B cell (primary cell): ENCODE measurements at regions not wholly inside any gene's neighbourhood (a gene's known extent, or its start where the extent isn't known, plus 50 kb on each side); places are given as distances from the start of the nearest gene placed in this dataset.

Source experiments
- ATAC-seq: fragments of 200-7000 bp; cut with Tn5 transposase; one replicate; pipeline ENCODE4 v1.10.0; 2021; ENCODE audit warnings: low read depth, mild to moderate bottlenecking, moderate number of reproducible peaks, moderate library complexity
- CTCF ChIA-PET: fragments of 350-600 bp; sonication (Branson Sonifier 250); formaldehyde crosslinking; loops from one replicate; lab custom pipeline; 2021; ENCODE audit warnings: antibody characterized with exemption, inconsistent platforms; lab: Charles Lee
- POLR2A ChIA-PET: fragments of 350-600 bp; sonication (Branson Sonifier 250); formaldehyde crosslinking; loops from one replicate; lab custom pipeline; 2021; ENCODE audit warnings: antibody characterized with exemption; lab: Charles Lee
- DNase-seq: peaks from one replicate; pipeline ENCODE4 v3.0.0; 2013
- H2AFZ ChIP-seq: 2 replicates; pipeline ENCODE4 v1.6.1; 2012; ENCODE audit warnings: mild to moderate bottlenecking, low read depth, low read length; ENCODE audit not compliant: insufficient read depth, poor library complexity, severe bottlenecking
- H3K27ac ChIP-seq, 2 donors: 1 replicate in 1 of 2; 2 replicates in 1 of 2; pipeline ENCODE4 v1.5.1; 2012 to 2013; ENCODE audit warnings: low read length in 2 of 2, mild to moderate bottlenecking in 2 of 2, moderate library complexity in 1 of 2
- H3K27me3 ChIP-seq, 4 experiments: fragments of 200-600 bp in 1 of 4; sonication (generic) in 1 of 4; replicated peaks in 1 of 4; 1 replicate in 2 of 4; 2 replicates in 2 of 4; pipeline versions ENCODE4 v1.6.1 to v1.7.0; 2013 to 2016; ENCODE audit warnings: low read length in 3 of 4, mild to moderate bottlenecking in 2 of 4, mixed read lengths in 1 of 4, moderate library complexity in 1 of 4; ENCODE audit not compliant: insufficient read depth in 4 of 4, control insufficient read depth in 3 of 4; ENCODE audit errors: control extremely low read depth in 1 of 4
- H3K36me3 ChIP-seq, 2 experiments: replicated peaks in 1 of 2; 1 replicate in 1 of 2; 2 replicates in 1 of 2; pipeline versions ENCODE4 v1.6.1 to v1.7.1; 2013; ENCODE audit warnings: low read length in 1 of 2; ENCODE audit not compliant: insufficient read depth in 2 of 2, control insufficient read depth in 1 of 2; ENCODE audit errors: control extremely low read depth in 1 of 2, extremely low read depth in 1 of 2
- H3K4me1 ChIP-seq, 2 donors: fragments of 200-600 bp in 1 of 2; sonication (generic) in 1 of 2; 1 replicate in 1 of 2; 2 replicates in 1 of 2; pipeline versions ENCODE4 v1.5.1 to v1.6.1; 2013 to 2017; ENCODE audit warnings: low read length in 2 of 2; ENCODE audit not compliant: control insufficient read depth in 2 of 2, insufficient read depth in 2 of 2
- H3K4me2 ChIP-seq: replicated peaks from 2 replicates; pipeline ENCODE3; 2012; ENCODE audit warnings: mild to moderate bottlenecking, low read depth, low read length; ENCODE audit not compliant: poor library complexity, severe bottlenecking
- H3K4me3 ChIP-seq, 5 experiments: fragments of 200-600 bp in 1 of 5; sonication (generic) in 1 of 5; 1 replicate in 3 of 5; 2 replicates in 2 of 5; pipeline versions ENCODE4 v1.5.1 to v1.7.0; 2011 to 2016; ENCODE audit warnings: low read length in 4 of 5, mild to moderate bottlenecking in 4 of 5, low read depth in 2 of 5, control low read depth in 1 of 5, moderate library complexity in 1 of 5; ENCODE audit not compliant: insufficient read depth in 1 of 5; ENCODE audit errors: control extremely low read depth in 1 of 5, extremely low read depth in 1 of 5
- H3K79me2 ChIP-seq: fragments of 200-600 bp; sonication (generic); one replicate; pipeline ENCODE4 v1.6.0; 2016; ENCODE audit warnings: low read length; ENCODE audit not compliant: control insufficient read depth, insufficient read depth
- H3K9ac ChIP-seq: fragments of 200-600 bp; sonication (generic); 2 replicates; pipeline ENCODE4 v1.6.1; 2017; ENCODE audit warnings: mild to moderate bottlenecking, low read length, moderate library complexity
- H3K9me3 ChIP-seq, 3 donors: one replicate each; pipeline versions ENCODE4 v1.6.1 to v1.7.1; 2013; ENCODE audit warnings: low read length in 2 of 3; ENCODE audit not compliant: control insufficient read depth in 2 of 3, insufficient read depth in 1 of 3; ENCODE audit errors: control extremely low read depth in 1 of 3
- H4K20me1 ChIP-seq: 2 replicates; pipeline ENCODE4 v1.6.0; 2012; ENCODE audit warnings: mild to moderate bottlenecking, low read length; ENCODE audit not compliant: insufficient read depth, control insufficient read depth, poor library complexity, severe bottlenecking
- H3K27ac Mint-ChIP-seq: one replicate; pipeline ENCODE4 v1.8.0; 2021; ENCODE audit warnings: mixed read lengths
- H3K27me3 Mint-ChIP-seq: one replicate; pipeline ENCODE4 v1.8.0; 2021; ENCODE audit warnings: mixed read lengths
- H3K4me1 Mint-ChIP-seq: one replicate; pipeline ENCODE4 v1.8.0; 2021; ENCODE audit warnings: mixed read lengths
- H3K4me3 Mint-ChIP-seq: one replicate; pipeline ENCODE4 v1.8.0; 2021; ENCODE audit warnings: mixed read lengths
- H3K9me3 Mint-ChIP-seq: one replicate; pipeline ENCODE4 v1.8.0; 2022; ENCODE audit warnings: mixed read lengths; ENCODE audit not compliant: insufficient read depth
- EZH2 ChIP-seq: IDR thresholded peaks from 2 replicates; pipeline ENCODE4 v1.6.1; 2012; ENCODE audit warnings: borderline replicate concordance, low read depth, mild to moderate bottlenecking, moderate library complexity, low read length; ENCODE audit not compliant: insufficient read depth, poor library complexity, severe bottlenecking
- WGBS: methylation state at CpG from one replicate; pipeline ENCODE4 v1.1.5; 2013; ENCODE audit warnings: missing lambda C conversion rate; ENCODE audit not compliant: insufficient coverage; 5-methylcytosine and 5-hydroxymethylcytosine counted together
- intact Hi-C: fragments of 100-400 bp; cut with micrococcal nuclease; formaldehyde crosslinking; loops from one replicate; pipeline ENCODE4 v1.10.0; 2022
- TF ChIP-seq, protein P1 (sequence below): fragments of 200-600 bp; IDR thresholded peaks from one replicate; pipeline ENCODE4 v1.8.0; 2022; ENCODE audit warnings: antibody characterized with exemption, mild to moderate bottlenecking

DNA sequence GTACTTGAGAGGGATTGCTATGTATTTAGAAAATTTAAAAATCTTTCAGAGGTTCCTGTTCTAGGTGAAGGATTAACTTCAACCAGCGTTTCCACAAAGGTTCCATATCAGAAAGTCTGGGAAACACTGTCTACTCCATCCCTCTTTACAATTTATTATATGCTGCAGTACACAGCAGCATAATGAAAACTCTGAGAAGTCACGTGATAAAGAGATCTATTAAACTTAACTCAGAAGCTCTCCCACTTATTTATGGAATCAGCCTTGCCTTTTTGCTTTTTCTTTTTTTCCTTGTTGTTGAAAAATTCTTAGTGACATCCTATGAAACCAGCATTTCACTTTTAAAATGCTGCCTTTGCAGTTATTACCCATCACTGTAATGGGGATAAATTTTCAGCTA is 186.2 kb downstream of the ACER2 start:
- Histone ChIP-seq H3K79me2 (no peaks in the 10 kb centered on the region), H3K9me3 (no peaks in the 10 kb centered on the region), H3K9ac (no peak overlapping the region), H3K4me2 (no peak overlapping the region), H3K36me3 (no peaks in the 10 kb centered on the region), H4K20me1 (no peaks in the 10 kb centered on the region), H3K4me3 (no peak overlapping the region), H2AFZ (no peak overlapping the region), H3K27me3 (peaks cover 0 to 2% (median 0%) of the 10 kb centered on the region in 4 experiments), H3K4me1 (no peaks in the 10 kb centered on the region), H3K27ac (no peak overlapping the region)
- intact Hi-C loops: no loop called here
- no peaks in the 10 kb centered on the region for H3K9me3 Mint-ChIP-seq
- no peaks in the 10 kb centered on the region for H3K4me1 Mint-ChIP-seq
- DNase-seq: no peak
- no peak overlapping the region for H3K4me3 Mint-ChIP-seq
- CTCF ChIA-PET: no interaction called here
- H3K27me3 Mint-ChIP-seq: peaks cover 6% of the 10 kb centered on the region
- TF ChIP-seq EZH2: no peak
- TF ChIP-seq, protein P1, sequence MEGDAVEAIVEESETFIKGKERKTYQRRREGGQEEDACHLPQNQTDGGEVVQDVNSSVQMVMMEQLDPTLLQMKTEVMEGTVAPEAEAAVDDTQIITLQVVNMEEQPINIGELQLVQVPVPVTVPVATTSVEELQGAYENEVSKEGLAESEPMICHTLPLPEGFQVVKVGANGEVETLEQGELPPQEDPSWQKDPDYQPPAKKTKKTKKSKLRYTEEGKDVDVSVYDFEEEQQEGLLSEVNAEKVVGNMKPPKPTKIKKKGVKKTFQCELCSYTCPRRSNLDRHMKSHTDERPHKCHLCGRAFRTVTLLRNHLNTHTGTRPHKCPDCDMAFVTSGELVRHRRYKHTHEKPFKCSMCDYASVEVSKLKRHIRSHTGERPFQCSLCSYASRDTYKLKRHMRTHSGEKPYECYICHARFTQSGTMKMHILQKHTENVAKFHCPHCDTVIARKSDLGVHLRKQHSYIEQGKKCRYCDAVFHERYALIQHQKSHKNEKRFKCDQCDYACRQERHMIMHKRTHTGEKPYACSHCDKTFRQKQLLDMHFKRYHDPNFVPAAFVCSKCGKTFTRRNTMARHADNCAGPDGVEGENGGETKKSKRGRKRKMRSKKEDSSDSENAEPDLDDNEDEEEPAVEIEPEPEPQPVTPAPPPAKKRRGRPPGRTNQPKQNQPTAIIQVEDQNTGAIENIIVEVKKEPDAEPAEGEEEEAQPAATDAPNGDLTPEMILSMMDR: no peak
- WGBS: no CpG with 5 or more reads among the region's 2 CpGs
- POLR2A ChIA-PET: no interaction called here
- no peak overlapping the region for H3K27ac Mint-ChIP-seq
- no peak for ATAC-seq

DNA sequence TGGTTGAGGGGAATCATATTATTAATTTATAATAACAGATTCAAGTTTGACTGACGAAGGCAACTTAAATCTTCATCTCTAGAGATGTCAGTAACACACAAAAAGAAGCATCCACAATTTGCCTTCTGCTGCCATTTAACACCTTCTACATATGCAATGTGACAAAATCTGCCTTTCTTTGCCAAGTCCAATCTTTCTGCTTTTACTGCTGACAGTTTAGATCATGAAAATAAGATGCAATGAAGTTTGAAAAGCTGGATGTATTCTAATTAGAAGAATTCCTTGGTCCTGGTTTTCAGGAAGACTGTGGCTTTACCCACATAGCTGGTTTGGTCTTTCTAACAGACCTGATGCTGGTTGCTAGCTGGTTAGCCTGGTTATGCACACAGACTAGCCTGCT is 178.9 kb downstream of the ACER2 start:
- WGBS: no CpG with 5 or more reads among the region's 1 CpG
- ChIA-PET CTCF (no interaction called here), POLR2A (no interaction called here)
- Histone ChIP-seq H3K79me2 (no peaks in the 10 kb centered on the region), H3K27me3 (peaks cover 0 to under 1% (median 0%) of the 10 kb centered on the region in 4 experiments), H2AFZ (no peak overlapping the region), H3K36me3 (no peaks in the 10 kb centered on the region), H4K20me1 (no peaks in the 10 kb centered on the region), H3K4me2 (no peak overlapping the region), H3K9me3 (no peaks in the 10 kb centered on the region), H3K27ac (no peak overlapping the region), H3K4me1 (no peaks in the 10 kb centered on the region), H3K9ac (no peak overlapping the region), H3K4me3 (no peak overlapping the region)
- no peak overlapping the region for H3K4me3 Mint-ChIP-seq
- no peaks in the 10 kb centered on the region for H3K4me1 Mint-ChIP-seq
- intact Hi-C loops: no loop called here
- no peak for ATAC-seq
- H3K9me3 Mint-ChIP-seq: no peaks in the 10 kb centered on the region
- H3K27ac Mint-ChIP-seq: no peak overlapping the region
- no peaks in the 10 kb centered on the region for H3K27me3 Mint-ChIP-seq
- no peak for DNase-seq
- TF ChIP-seq EZH2: no peak
- TF ChIP-seq, protein P1: no peak
